ENCODE measurements at regions not wholly inside any gene's neighbourhood (a gene's known extent, or its start where the extent isn't known, plus 50 kb on each side); places are given as distances from the start of the nearest gene placed in this dataset.
A peak's percentile ranks its signal among the peaks of the same experiment; 100 is the strongest.

DNA sequence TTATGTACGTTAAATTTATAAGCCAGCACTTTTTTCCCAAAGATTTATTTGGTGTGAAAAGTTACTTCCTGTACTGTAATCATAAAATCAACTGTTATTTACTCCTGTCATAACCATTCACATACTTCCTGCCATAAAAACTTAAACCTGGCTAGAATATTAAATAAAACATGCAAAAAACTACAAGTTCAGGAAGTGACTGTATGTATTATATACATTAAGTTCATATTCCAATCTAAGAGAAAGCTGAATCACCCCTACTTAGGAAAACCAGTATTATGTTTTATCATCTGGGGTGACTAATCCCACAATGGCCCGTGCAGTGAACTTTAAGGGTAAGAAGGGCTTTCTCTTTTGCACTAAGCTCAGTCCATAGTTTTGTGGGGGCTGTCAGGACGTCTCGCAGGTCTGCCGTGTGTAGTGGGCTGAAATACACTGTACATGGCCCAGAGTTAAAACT, 183.7 kb upstream of the KLF14 start:
- Histone ChIP-seq H4K20me1 (peaks cover 0 to 100% (median 6%) of the 10 kb centered on the region in 11 experiments; a peak in 11 of 22 replicates), H3K27ac (peak overlapping the region in 9 of 11 experiments; percentile 6 to 98 (median 94); a peak in 11 of 22 replicates)

GRCh38 chr7:130918129-130919052, 184.4 kb upstream of the KLF14 start:
- peaks cover 90 to 99% (median 95%) of the 10 kb centered on the region in 10 experiments for H3K4me1 ChIP-seq

More for the DNA sequence above, 183.7 kb upstream of the KLF14 start:
- TF ChIP-seq Cebpa-rat (IDR thresholded peaks at IDR 0.05) = no peak
- Histone ChIP-seq H3K4me3 (no peak overlapping the region), H3K4me1 (peaks cover 83 to 93% (median 89%) of the 10 kb centered on the region in 10 experiments), H3K4me2 (peak overlapping the region; percentile 1 to 99 (median 74); a peak in 16 of 22 replicates), H3K36me3 (peaks cover 0 to 50% (median 10%) of the 10 kb centered on the region in 11 experiments; a peak in 15 of 22 replicates), H3K27me3 (no peaks in the 10 kb centered on the region), H3K9me3 (replicated peaks in 1 of 11) (no peaks in the 10 kb centered on the region), H3K9ac (no peak overlapping the region)

DNA sequence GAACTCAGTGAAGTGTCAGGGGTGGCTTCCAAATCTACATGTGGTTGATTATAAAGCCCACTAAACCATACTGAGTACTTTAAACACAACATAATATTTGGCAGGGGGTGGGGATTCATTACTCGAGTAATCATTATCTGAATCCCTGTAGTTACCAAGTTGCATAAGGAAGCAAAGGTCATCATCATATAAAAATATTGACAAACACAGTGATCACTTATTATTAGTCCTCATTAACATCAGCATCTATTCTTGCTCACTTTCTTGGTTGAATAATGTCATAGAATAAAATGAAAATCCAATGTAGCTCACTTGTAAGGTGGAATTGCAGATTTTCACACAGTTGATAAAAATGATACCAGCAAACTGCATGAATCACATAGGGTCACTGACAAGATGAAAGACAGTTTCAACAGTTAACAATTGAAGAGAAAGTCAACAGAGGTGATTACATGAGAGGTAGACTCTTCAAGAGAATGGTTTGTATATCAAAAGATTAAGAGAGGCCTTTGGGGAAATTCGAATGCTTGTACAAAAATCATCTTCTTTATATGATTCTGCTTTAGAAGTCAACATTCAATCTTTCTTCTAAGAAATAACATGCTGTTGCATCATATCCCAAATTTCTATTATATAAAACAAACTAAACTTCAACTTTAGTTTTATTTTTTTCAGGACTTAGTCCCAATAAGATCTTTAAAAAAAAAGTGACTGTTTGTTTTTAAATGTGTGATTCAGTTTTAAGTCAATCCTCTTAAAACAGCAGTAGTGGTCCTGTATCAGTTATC, 185.5 kb upstream of the KLF14 start:
- Histone ChIP-seq H3K9me3 (replicated peaks in 1 of 11) (no peaks in the 10 kb centered on the region), H3K4me2 (peak overlapping the region in 10 of 11 experiments; percentile 45 to 99 (median 90); a peak in 16 of 22 replicates), H4K20me1 (peaks cover 0 to 100% (median 13%) of the 10 kb centered on the region in 11 experiments; a peak in 14 of 22 replicates), H3K4me1 (peaks cover 87 to 100% (median 94%) of the 10 kb centered on the region in 10 experiments), H3K36me3 (peaks cover 0 to 61% (median 15%) of the 10 kb centered on the region in 11 experiments; a peak in 15 of 22 replicates), H3K27me3 (no peaks in the 10 kb centered on the region), H3K27ac (peak overlapping the region in 3 of 11 experiments; percentile 14 to 98 (median 89); a peak in 5 of 22 replicates), H3K4me3 (no peak overlapping the region), H3K9ac (no peak overlapping the region)
- no peak for TF ChIP-seq Cebpa-rat (IDR thresholded peaks at IDR 0.05)

More at GRCh38 chr7:130918129-130919052, 184.4 kb upstream of the KLF14 start:
- Histone ChIP-seq H3K9ac (no peak overlapping the region), H3K27ac (peak overlapping the region in 9 of 11 experiments; percentile 11 to 98 (median 94); a peak in 12 of 22 replicates), H3K4me3 (no peak overlapping the region), H4K20me1 (peaks cover 0 to 100% (median 8%) of the 10 kb centered on the region in 11 experiments; a peak in 11 of 22 replicates), H3K27me3 (no peaks in the 10 kb centered on the region), H3K9me3 (replicated peaks in 1 of 11) (no peaks in the 10 kb centered on the region), H3K4me2 (peak overlapping the region; percentile 11 to 99 (median 89); a peak in 20 of 22 replicates), H3K36me3 (peaks cover 0 to 53% (median 10%) of the 10 kb centered on the region in 11 experiments; a peak in 15 of 22 replicates)
- no peak for TF ChIP-seq Cebpa-rat (IDR thresholded peaks at IDR 0.05)

DNA sequence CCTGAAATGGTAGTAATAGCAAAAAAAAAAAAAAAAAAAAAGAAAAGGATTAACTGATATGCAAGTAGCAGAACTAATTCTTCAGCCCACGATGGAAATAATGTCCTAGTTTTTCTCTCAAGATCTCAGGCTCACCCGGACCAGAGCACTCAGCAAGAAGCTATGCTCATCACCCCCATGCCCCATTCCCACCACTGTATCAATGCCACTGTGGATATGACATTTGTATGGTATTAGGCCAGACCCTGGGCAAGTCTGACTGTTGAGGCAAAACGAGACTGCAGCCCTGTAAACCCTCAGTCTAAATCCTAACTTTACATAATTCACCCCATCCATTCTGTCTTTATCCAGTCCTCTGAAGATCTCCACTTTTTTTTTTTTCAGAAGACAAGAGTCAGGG, 186.1 kb upstream of the KLF14 start:
- Histone ChIP-seq H3K9ac (peak overlapping the region in 6 of 11 experiments; percentile 79 to 85 (median 82); a peak in 8 of 22 replicates), H3K4me3 (no peak overlapping the region), H3K4me2 (peak overlapping the region in 10 of 11 experiments; percentile 81 to 99 (median 90); a peak in 21 of 22 replicates), H3K27me3 (no peaks in the 10 kb centered on the region), H3K36me3 (peaks cover 0 to 61% (median 15%) of the 10 kb centered on the region in 11 experiments; a peak in 15 of 22 replicates), H4K20me1 (peaks cover 0 to 100% (median 13%) of the 10 kb centered on the region in 11 experiments; a peak in 14 of 22 replicates), H3K9me3 (replicated peaks in 1 of 11) (no peaks in the 10 kb centered on the region), H3K4me1 (peaks cover 81 to 100% (median 92%) of the 10 kb centered on the region in 10 experiments), H3K27ac (peak overlapping the region in 7 of 11 experiments; percentile 86 to 92 (median 89); a peak in 13 of 22 replicates)
- no peak for TF ChIP-seq Cebpa-rat (IDR thresholded peaks at IDR 0.05)

DNA sequence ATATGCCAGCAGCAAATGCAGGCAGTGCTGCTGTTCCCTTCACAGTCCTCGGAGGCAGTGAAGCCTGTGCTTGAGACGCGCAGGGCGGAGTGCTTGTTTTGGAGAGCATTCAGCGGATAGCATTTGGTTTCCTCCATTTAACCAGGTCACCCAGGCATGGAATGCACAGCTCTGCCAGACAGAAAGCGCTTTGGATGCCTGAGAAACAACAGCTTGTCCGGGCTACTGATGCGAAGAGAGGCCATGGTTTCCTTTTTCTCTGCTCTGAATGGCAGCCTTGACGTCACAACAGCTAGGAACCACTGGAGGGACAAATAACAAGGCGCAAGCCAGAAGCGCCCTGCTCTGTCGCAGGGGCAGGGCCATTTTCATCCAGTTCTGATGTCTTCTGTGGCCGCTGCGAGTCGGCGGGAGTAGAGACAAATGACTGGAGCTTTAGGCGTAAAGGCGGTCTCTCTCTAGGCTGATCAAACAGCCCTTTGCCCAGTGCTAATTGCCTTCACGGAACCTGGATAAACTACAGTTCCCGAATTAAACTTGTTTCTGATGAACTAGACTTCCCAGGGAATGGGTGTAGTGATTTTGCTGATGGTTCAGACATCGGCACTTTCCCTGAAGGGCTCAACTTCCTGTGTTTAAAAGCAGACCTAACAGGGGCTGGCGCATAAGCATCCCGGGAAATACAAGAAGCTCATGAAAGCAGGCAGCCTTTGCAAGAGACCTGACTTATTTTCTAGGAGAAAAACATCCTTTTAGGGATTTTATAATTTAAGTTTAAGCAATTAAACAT, 187.6 kb upstream of the KLF14 start:
- H3K27me3 ChIP-seq = no peaks in the 10 kb centered on the region
- peak overlapping the region; percentile 50 to 85 (median 79) for H3K9ac ChIP-seq
- H3K4me2 ChIP-seq = peak overlapping the region; percentile 79 to 99 (median 90)
- peaks cover 0 to 100% (median 26%) of the 10 kb centered on the region in 11 experiments; a peak in 18 of 22 replicates for H4K20me1 ChIP-seq
- peak overlapping the region; percentile 28 to 64 (median 58) for H3K4me3 ChIP-seq
- H3K9me3 ChIP-seq (replicated peaks in 1 of 11) = no peaks in the 10 kb centered on the region
- peak overlapping the region; percentile 9 to 92 (median 87); a peak in 21 of 22 replicates for H3K27ac ChIP-seq
- H3K36me3 ChIP-seq = peaks cover 0 to 53% (median 11%) of the 10 kb centered on the region in 11 experiments; a peak in 15 of 22 replicates
- TF ChIP-seq Cebpa-rat (IDR thresholded peaks at IDR 0.05) = no peak
- peaks cover 80 to 100% (median 92%) of the 10 kb centered on the region in 10 experiments for H3K4me1 ChIP-seq

DNA sequence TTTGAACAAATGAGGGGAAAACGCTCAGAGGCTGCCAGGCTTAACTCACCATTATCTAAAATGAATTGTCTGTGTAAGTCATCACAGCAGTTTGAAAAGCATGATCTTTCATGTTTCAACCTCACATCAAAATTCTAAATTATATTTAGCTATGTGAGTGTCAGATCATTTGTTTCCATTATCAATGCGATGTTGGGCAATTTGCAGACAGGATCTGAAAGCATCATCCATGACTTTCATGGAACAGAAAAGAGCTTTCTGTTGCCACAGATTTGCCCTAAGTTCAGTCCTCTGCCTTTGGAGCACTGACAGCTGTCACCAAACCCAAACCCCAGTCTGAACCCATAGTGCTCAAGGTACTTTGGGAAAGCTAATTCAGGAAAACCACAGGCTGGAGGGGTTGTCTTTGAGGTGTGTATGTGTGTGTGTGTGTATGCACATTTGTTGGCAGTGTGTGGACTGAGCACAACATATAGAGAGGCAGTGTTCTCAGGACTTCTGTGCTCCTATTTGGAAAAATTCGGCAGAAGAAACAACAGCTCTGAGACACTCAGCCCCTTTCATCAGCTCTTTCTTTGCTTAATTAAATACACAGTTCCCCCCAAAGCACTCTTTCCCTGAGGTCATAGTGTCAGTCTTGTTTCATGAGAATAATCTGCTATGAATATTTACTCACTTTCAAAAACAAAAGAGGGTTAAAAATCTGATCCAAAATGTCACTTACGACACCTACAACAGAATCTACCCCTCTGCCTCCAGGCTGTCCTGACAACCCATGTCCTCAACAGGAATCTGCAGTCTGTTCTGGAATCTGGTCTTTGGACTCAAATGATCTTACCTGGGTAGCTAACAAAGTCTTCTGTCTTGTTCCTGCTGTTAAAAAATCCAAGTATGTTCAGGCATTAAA, 188.5 kb upstream of the KLF14 start:
- Histone ChIP-seq H3K9ac (peak overlapping the region; percentile 50 to 85 (median 79); a peak in 21 of 22 replicates), H3K9me3 (replicated peaks in 1 of 11) (no peaks in the 10 kb centered on the region), H3K4me1 (peaks cover 71 to 100% (median 85%) of the 10 kb centered on the region in 10 experiments), H3K27ac (peak overlapping the region in 10 of 11 experiments; percentile 72 to 92 (median 88); a peak in 21 of 22 replicates), H4K20me1 (peaks cover 0 to 100% (median 34%) of the 10 kb centered on the region in 11 experiments; a peak in 19 of 22 replicates), H3K27me3 (no peaks in the 10 kb centered on the region), H3K36me3 (peaks cover 0 to 54% (median 18%) of the 10 kb centered on the region in 11 experiments; a peak in 16 of 22 replicates), H3K4me2 (peak overlapping the region; percentile 79 to 99 (median 90)), H3K4me3 (peak overlapping the region; percentile 28 to 64 (median 58); a peak in 19 of 20 replicates)
- TF ChIP-seq Cebpa-rat (IDR thresholded peaks at IDR 0.05) = no peak

DNA sequence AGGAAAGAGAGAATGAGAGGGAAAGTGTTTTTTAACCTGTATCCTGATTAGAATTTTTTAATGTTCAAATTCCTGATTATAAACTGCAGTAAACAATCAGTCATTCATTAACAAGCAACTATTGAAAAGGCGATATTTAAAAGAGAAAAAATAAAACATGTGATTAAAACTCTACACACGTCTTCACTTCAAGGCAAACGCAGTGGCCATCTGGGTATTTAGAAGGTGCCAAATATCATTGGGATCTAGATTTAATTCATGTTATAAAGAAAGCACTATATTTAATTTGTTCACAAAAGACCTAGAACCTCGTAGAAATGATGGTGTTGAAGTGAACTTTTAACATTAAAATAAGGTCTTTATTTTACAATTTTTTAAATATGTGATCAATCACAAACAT, 189.4 kb upstream of the KLF14 start:
- Histone ChIP-seq H3K4me2 (peak overlapping the region in 7 of 11 experiments; percentile 20 to 99 (median 90); a peak in 10 of 22 replicates), H3K4me1 (peaks cover 70 to 100% (median 85%) of the 10 kb centered on the region in 10 experiments), H3K9me3 (replicated peaks in 1 of 11) (no peaks in the 10 kb centered on the region), H3K27me3 (no peaks in the 10 kb centered on the region), H3K36me3 (peaks cover 0 to 58% (median 24%) of the 10 kb centered on the region in 11 experiments; a peak in 16 of 22 replicates), H4K20me1 (peaks cover 4 to 100% (median 43%) of the 10 kb centered on the region in 11 experiments; a peak in 19 of 22 replicates), H3K9ac (no peak overlapping the region), H3K4me3 (no peak overlapping the region), H3K27ac (no peak overlapping the region)
- no peak for TF ChIP-seq Cebpa-rat (IDR thresholded peaks at IDR 0.05)

Measured in BLaER1 treated with 17β-estradiol and CSF1 and Interleukin-3, amounts not matched to agents 10 nM and 100 nM (cell line).